DMS53 (cell line): ENCODE measurements at regions not wholly inside any gene's neighbourhood (a gene's known extent, or its start where the extent isn't known, plus 50 kb on each side); places are given as distances from the start of the nearest gene placed in this dataset.

Source experiments
- DNase-seq: peaks from one replicate; lab custom pipeline; 2025; lab: John Stamatoyannopoulos, UW

GRCh38 chr6:104418125-104418524, 441.6 kb downstream of the HACE1 start:
- DNase-seq: peak; percentile 6

- DNase-seq: peak; percentile 21
Measured at GRCh38 chr6:104414723-104415122, 445.0 kb downstream of the HACE1 start.

- DNase-seq: no peak
Measured at GRCh38 chr6:104413767-104414166, 446.0 kb downstream of the HACE1 start.

GRCh38 chr6:104411302-104411701, 448.4 kb downstream of the HACE1 start:
- no peak for DNase-seq

GRCh38 chr6:104409913-104410312, 449.8 kb downstream of the HACE1 start:
- no peak for DNase-seq

- DNase-seq: no peak
Measured at GRCh38 chr6:104407957-104408356, 451.8 kb downstream of the HACE1 start.

- peak; percentile 38 for DNase-seq
Measured at GRCh38 chr6:104404377-104404776, 455.3 kb downstream of the HACE1 start.

GRCh38 chr6:104402572-104402971, 457.1 kb downstream of the HACE1 start:
- no peak for DNase-seq

- no peak for DNase-seq
Measured at GRCh38 chr6:104401926-104402325, 457.8 kb downstream of the HACE1 start.

- DNase-seq: no peak
Measured at GRCh38 chr6:104400844-104401243, 458.9 kb downstream of the HACE1 start.

GRCh38 chr6:104396077-104396476, 463.6 kb downstream of the HACE1 start:
- no peak for DNase-seq

- DNase-seq: no peak
Measured at GRCh38 chr6:104381907-104382306, 477.8 kb downstream of the HACE1 start.

GRCh38 chr6:104365451-104366234, 494.1 kb downstream of the HACE1 start:
- DNase-seq: no peak

- peak; percentile 73 for DNase-seq
Measured at GRCh38 chr6:104357928-104358327, 501.8 kb downstream of the HACE1 start.

GRCh38 chr6:104356197-104356596, 503.5 kb downstream of the HACE1 start:
- DNase-seq: no peak

GRCh38 chr6:104349191-104349590, 510.5 kb downstream of the HACE1 start:
- no peak for DNase-seq

- DNase-seq: no peak
Measured at GRCh38 chr6:104344223-104344622, 515.5 kb downstream of the HACE1 start.

- DNase-seq: no peak
Measured at GRCh38 chr6:104332364-104332763, 527.4 kb downstream of the HACE1 start.

- DNase-seq: no peak
Measured at GRCh38 chr6:104326173-104327001, 533.3 kb downstream of the HACE1 start.

GRCh38 chr6:104325341-104326172, 534.2 kb downstream of the HACE1 start:
- peak; percentile 53 for DNase-seq

- DNase-seq: no peak
Measured at GRCh38 chr6:104324301-104324700, 535.4 kb downstream of the HACE1 start.

GRCh38 chr6:104322841-104323240, 536.9 kb downstream of the HACE1 start:
- no peak for DNase-seq
